Activated naive CD4-positive, alpha-beta T cell treated with anti-CD3 and anti-CD28 coated beads for 36 hours (primary cell): ENCODE measurements at regions not wholly inside any gene's neighbourhood (a gene's known extent, or its start where the extent isn't known, plus 50 kb on each side); places are given as distances from the start of the nearest gene placed in this dataset.

Experiments
- CTCF ChIA-PET: fragments of 350-600 bp; sonication (Branson Sonifier 250); formaldehyde crosslinking; loops from one replicate; lab custom pipeline; 2021; ENCODE audit warnings: antibody characterized with exemption; lab: Charles Lee
- DNase-seq: peaks from one replicate; pipeline ENCODE4 v3.0.0-alpha.2; 2020
- H3K27ac Mint-ChIP-seq: one replicate; pipeline ENCODE4 v1.8.0; 2021; ENCODE audit warnings: mild to moderate bottlenecking, mixed read lengths
- H3K27me3 Mint-ChIP-seq: one replicate; pipeline ENCODE4 v1.8.0; 2021; ENCODE audit warnings: low read depth, mixed read lengths
- H3K36me3 Mint-ChIP-seq: one replicate; pipeline ENCODE4 v1.8.0; 2021; ENCODE audit warnings: low read depth, mixed read lengths
- H3K4me1 Mint-ChIP-seq: one replicate; pipeline ENCODE4 v1.8.0; 2021; ENCODE audit warnings: low read depth, mixed read lengths
- H3K4me3 Mint-ChIP-seq: one replicate; pipeline ENCODE4 v1.8.0; 2021; ENCODE audit warnings: mild to moderate bottlenecking, moderate library complexity, mixed read lengths
- H3K9me3 Mint-ChIP-seq: one replicate; pipeline ENCODE4 v1.8.0; 2021; ENCODE audit warnings: mixed read lengths
- intact Hi-C: fragments of 100-400 bp; cut with micrococcal nuclease; formaldehyde crosslinking; loops from one replicate; pipeline ENCODE4 v1.15.1; 2023

- Mint-ChIP-seq H3K36me3 (no peaks in the 10 kb centered on the region), H3K9me3 (no peaks in the 10 kb centered on the region), H3K27me3 (no peaks in the 10 kb centered on the region), H3K4me3 (no peak overlapping the region), H3K4me1 (no peaks in the 10 kb centered on the region), H3K27ac (no peak overlapping the region)
- CTCF ChIA-PET: no interaction called here
- no peak for DNase-seq
- intact Hi-C loops: no loop called here
Measured at GRCh38 chr1:221556435-221556834, 185.5 kb downstream of the DUSP10 start.

GRCh38 chr1:221557013-221557412 is 184.9 kb downstream of the DUSP10 start:
- Mint-ChIP-seq H3K27ac (no peak overlapping the region), H3K4me3 (no peak overlapping the region), H3K27me3 (no peaks in the 10 kb centered on the region), H3K36me3 (no peaks in the 10 kb centered on the region), H3K9me3 (no peaks in the 10 kb centered on the region), H3K4me1 (no peaks in the 10 kb centered on the region)
- intact Hi-C loops: no loop called here
- no peak for DNase-seq
- CTCF ChIA-PET: no interaction called here

- CTCF ChIA-PET: no interaction called here
- no peak overlapping the region for H3K4me3 Mint-ChIP-seq
- no peaks in the 10 kb centered on the region for H3K36me3 Mint-ChIP-seq
- H3K27me3 Mint-ChIP-seq: no peaks in the 10 kb centered on the region
- DNase-seq: no peak
- no peaks in the 10 kb centered on the region for H3K9me3 Mint-ChIP-seq
- H3K4me1 Mint-ChIP-seq: no peaks in the 10 kb centered on the region
- intact Hi-C loops: no loop called here
- H3K27ac Mint-ChIP-seq: no peak overlapping the region
Measured at GRCh38 chr1:221558396-221558795, 183.5 kb downstream of the DUSP10 start.

GRCh38 chr1:221559911-221560310 is 182.0 kb downstream of the DUSP10 start:
- no peak for DNase-seq
- no peaks in the 10 kb centered on the region for H3K36me3 Mint-ChIP-seq
- H3K27ac Mint-ChIP-seq: no peak overlapping the region
- no peak overlapping the region for H3K4me3 Mint-ChIP-seq
- intact Hi-C loops: no loop called here
- no peaks in the 10 kb centered on the region for H3K9me3 Mint-ChIP-seq
- CTCF ChIA-PET: interaction anchor here (0.7 kb wide), 1 partner anchor 62 kb away, joined by 3 read pairs; no protein-coding TSS in a partner anchor
- H3K4me1 Mint-ChIP-seq: no peaks in the 10 kb centered on the region
- H3K27me3 Mint-ChIP-seq: no peaks in the 10 kb centered on the region

- Mint-ChIP-seq H3K27ac (no peak overlapping the region), H3K4me1 (no peaks in the 10 kb centered on the region), H3K36me3 (no peaks in the 10 kb centered on the region), H3K27me3 (peaks cover 3% of the 10 kb centered on the region), H3K4me3 (no peak overlapping the region), H3K9me3 (no peaks in the 10 kb centered on the region)
- CTCF ChIA-PET: no interaction called here
- intact Hi-C loops: no loop called here
- no peak for DNase-seq
Measured at GRCh38 chr1:221562542-221563475, 179.1 kb downstream of the DUSP10 start.

- DNase-seq: no peak
- no peaks in the 10 kb centered on the region for H3K36me3 Mint-ChIP-seq
- H3K4me3 Mint-ChIP-seq: no peak overlapping the region
- no peaks in the 10 kb centered on the region for H3K4me1 Mint-ChIP-seq
- H3K9me3 Mint-ChIP-seq: no peaks in the 10 kb centered on the region
- intact Hi-C loops: no loop called here
- peaks cover 3% of the 10 kb centered on the region for H3K27me3 Mint-ChIP-seq
- CTCF ChIA-PET: no interaction called here
- no peak overlapping the region for H3K27ac Mint-ChIP-seq
Measured at GRCh38 chr1:221563476-221563921, 178.4 kb downstream of the DUSP10 start.

- peaks cover 3% of the 10 kb centered on the region for H3K27me3 Mint-ChIP-seq
- no peaks in the 10 kb centered on the region for H3K9me3 Mint-ChIP-seq
- H3K36me3 Mint-ChIP-seq: no peaks in the 10 kb centered on the region
- no peaks in the 10 kb centered on the region for H3K4me1 Mint-ChIP-seq
- no peak overlapping the region for H3K27ac Mint-ChIP-seq
- intact Hi-C loops: no loop called here
- DNase-seq: no peak
- CTCF ChIA-PET: interaction anchor here (0.6 kb wide), 1 partner anchor 15 kb away, joined by 3 read pairs; no protein-coding TSS in a partner anchor
- H3K4me3 Mint-ChIP-seq: no peak overlapping the region
Measured at GRCh38 chr1:221564891-221565290, 177.0 kb downstream of the DUSP10 start.

GRCh38 chr1:221565711-221566110 is 176.2 kb downstream of the DUSP10 start:
- Mint-ChIP-seq H3K27me3 (peaks cover 3% of the 10 kb centered on the region), H3K4me1 (no peaks in the 10 kb centered on the region), H3K27ac (no peak overlapping the region), H3K4me3 (no peak overlapping the region), H3K36me3 (no peaks in the 10 kb centered on the region), H3K9me3 (no peaks in the 10 kb centered on the region)
- CTCF ChIA-PET: interaction anchor here (0.6 kb wide), 2 partner anchors 15 to 510 kb away, joined by 3 read pairs; no protein-coding TSS in a partner anchor
- no peak for DNase-seq
- intact Hi-C loops: no loop called here

GRCh38 chr1:221567859-221568507 is 173.9 kb downstream of the DUSP10 start:
- peaks cover 3% of the 10 kb centered on the region for H3K27me3 Mint-ChIP-seq
- no peak overlapping the region for H3K4me3 Mint-ChIP-seq
- CTCF ChIA-PET: no interaction called here
- intact Hi-C loops: no loop called here
- no peak for DNase-seq
- H3K9me3 Mint-ChIP-seq: no peaks in the 10 kb centered on the region
- H3K4me1 Mint-ChIP-seq: no peaks in the 10 kb centered on the region
- no peak overlapping the region for H3K27ac Mint-ChIP-seq
- no peaks in the 10 kb centered on the region for H3K36me3 Mint-ChIP-seq

GRCh38 chr1:221573756-221574155 is 168.1 kb downstream of the DUSP10 start:
- Mint-ChIP-seq H3K9me3 (peaks cover 3% of the 10 kb centered on the region), H3K27ac (no peak overlapping the region), H3K4me1 (no peaks in the 10 kb centered on the region), H3K36me3 (no peaks in the 10 kb centered on the region), H3K4me3 (no peak overlapping the region), H3K27me3 (peaks cover 3% of the 10 kb centered on the region)
- no peak for DNase-seq
- intact Hi-C loops: no loop called here
- CTCF ChIA-PET: no interaction called here

- Mint-ChIP-seq H3K4me1 (no peaks in the 10 kb centered on the region), H3K27ac (no peak overlapping the region), H3K36me3 (no peaks in the 10 kb centered on the region), H3K9me3 (peaks cover 3% of the 10 kb centered on the region), H3K4me3 (no peak overlapping the region), H3K27me3 (peaks cover 3% of the 10 kb centered on the region)
- DNase-seq: no peak
- CTCF ChIA-PET: no interaction called here
- intact Hi-C loops: no loop called here
Measured at GRCh38 chr1:221574529-221574928, 167.4 kb downstream of the DUSP10 start.

- intact Hi-C loops: no loop called here
- Mint-ChIP-seq H3K4me3 (no peak overlapping the region), H3K27ac (no peak overlapping the region), H3K9me3 (peaks cover 3% of the 10 kb centered on the region), H3K36me3 (no peaks in the 10 kb centered on the region), H3K27me3 (peaks cover 3% of the 10 kb centered on the region), H3K4me1 (no peaks in the 10 kb centered on the region)
- CTCF ChIA-PET: no interaction called here
- no peak for DNase-seq
Measured at GRCh38 chr1:221575605-221576004, 166.3 kb downstream of the DUSP10 start.
